ENCODE measurements at regions not wholly inside any gene's neighbourhood (a gene's known extent, or its start where the extent isn't known, plus 50 kb on each side); places are given as distances from the start of the nearest gene placed in this dataset.

- TF ChIP-seq REST (IDR thresholded peaks at IDR 0.05; ENCODE audit: unreplicated experiment), result no peak
- no peak for TF ChIP-seq CTCF (conservative IDR thresholded peaks at IDR 0.05; ENCODE audit: low read depth in 2 of 2)
These were observed 187.5 kb downstream of the GPAM start (continued) for GRCh38 chr10:111996103-111996502.

GRCh38 chr10:111998728-111999127, 184.8 kb downstream of the GPAM start:
- Mint-ChIP-seq H3K27ac (no peak overlapping the region), H3K36me3 (ENCODE audit: low read depth) (no peaks in the 10 kb centered on the region), H3K9me3 (no peaks in the 10 kb centered on the region; the same call in 2 of the 3 replicates), H3K27me3 (ENCODE audit: insufficient read depth, low read depth, poor library complexity) (peaks cover 3% of the 10 kb centered on the region), H3K4me1 (peaks cover 16% of the 10 kb centered on the region), H3K4me3 (no peak overlapping the region)
- H4K20me1 ChIP-seq (replicated peaks; ENCODE audit: insufficient read depth), result no peaks in the 10 kb centered on the region
- peaks cover 20% of the 10 kb centered on the region for H3K4me1 ChIP-seq (ENCODE audit: insufficient read depth)
- H3K79me2 ChIP-seq (replicated peaks; ENCODE audit: insufficient read depth), result no peaks in the 10 kb centered on the region
- H3K4me2 ChIP-seq, result no peak overlapping the region
- H2AFZ ChIP-seq, result peak overlapping the region; percentile 19; the same call in 1 of the 2 replicates
- ATAC-seq (no peak), DNase-seq (ENCODE audit: low spot score) (no peak)
- H3F3A ChIP-seq (replicated peaks; ENCODE audit: low read depth), result no peaks in the 10 kb centered on the region
- peaks cover 21% of the 10 kb centered on the region; the same call in 1 of the 2 replicates for H3K9me2 ChIP-seq (ENCODE audit: insufficient read depth)
- no peaks in the 10 kb centered on the region for H3K27me3 ChIP-seq (ENCODE audit: insufficient read depth)
- H3K4me3 ChIP-seq, result no peak overlapping the region
- H3K27ac ChIP-seq (ENCODE audit: low read depth), result no peak overlapping the region
- H3K36me3 ChIP-seq (ENCODE audit: insufficient read depth), result no peaks in the 10 kb centered on the region
- TF ChIP-seq EZH2 (IDR thresholded peaks at IDR 0.05; ENCODE audit: low read depth, unreplicated experiment) (no peak), ZNF331 (CRISPR knock-in tag; IDR thresholded peaks at IDR 0.05; ENCODE audit: low read depth) (no peak), ZNF114 (CRISPR knock-in tag; IDR thresholded peaks at IDR 0.05) (no peak), ZNF462 (CRISPR knock-in tag; IDR thresholded peaks at IDR 0.05) (no peak), CREB1 (CRISPR knock-in tag; IDR thresholded peaks at IDR 0.05; ENCODE audit: low read depth) (no peak), ETS1 (IDR thresholded peaks at IDR 0.05) (no peak), POLR2AphosphoS5 (IDR thresholded peaks at IDR 0.05; ENCODE audit: low read depth) (no peak), NANOG (IDR thresholded peaks at IDR 0.05; ENCODE audit: borderline replicate concordance) (no peak)
